GM12878 (cell line): ENCODE measurements at regions not wholly inside any gene's neighbourhood (a gene's known extent, or its start where the extent isn't known, plus 50 kb on each side); places are given as distances from the start of the nearest gene placed in this dataset.

Experiments used
- BACH1 ChIP-seq: fragments of 450-650 bp; IDR thresholded peaks from 2 replicates; pipeline ENCODE4 v1.6.1; 2017; ENCODE audit warnings: mild to moderate bottlenecking, borderline replicate concordance
- CREB1 ChIP-seq: IDR thresholded peaks from 2 replicates; pipeline ENCODE4 v1.6.1; 2012; ENCODE audit warnings: low read depth, mild to moderate bottlenecking, inconsistent platforms
- CTCF ChIP-seq, 3 experiments: IDR thresholded peaks in 2 of 3; conservative IDR thresholded peaks in 1 of 3; 2 replicates each; pipeline ENCODE4 v1.5.1; 2011; ENCODE audit warnings: low read depth in 3 of 3, low read length in 3 of 3, mild to moderate bottlenecking in 3 of 3, control low read depth in 2 of 3, moderate library complexity in 2 of 3, inconsistent platforms in 1 of 3, mixed read lengths in 1 of 3; ENCODE audit not compliant: control insufficient read depth in 2 of 3, insufficient read depth in 1 of 3; ENCODE audit errors: extremely low read depth in 1 of 3
- CUX1 ChIP-seq: IDR thresholded peaks from 2 replicates; pipeline ENCODE4 v1.6.1; 2012; ENCODE audit warnings: improper control_type of control experiment, low read depth, low read length; ENCODE audit not compliant: insufficient replicate concordance
- GABPA ChIP-seq: IDR thresholded peaks from 2 replicates; pipeline ENCODE4 v1.6.1; 2014; ENCODE audit warnings: antibody characterized with exemption, low read depth, mild to moderate bottlenecking, inconsistent platforms
- IKZF2 ChIP-seq, 2 experiments: fragments of 450-650 bp; IDR thresholded peaks; 2 replicates each; pipeline ENCODE4 v1.6.1; 2017; ENCODE audit warnings: mild to moderate bottlenecking in 2 of 2, moderate library complexity in 2 of 2
- IRF4 ChIP-seq: IDR thresholded peaks from 2 replicates; pipeline ENCODE4 v1.6.1; 2011; ENCODE audit warnings: low read depth, low read length
- LARP7 ChIP-seq: fragments of 450-650 bp; IDR thresholded peaks from 2 replicates; pipeline ENCODE4 v1.6.1; 2017; ENCODE audit warnings: mild to moderate bottlenecking
- MTA2 ChIP-seq: fragments of 450-650 bp; IDR thresholded peaks from 2 replicates; pipeline ENCODE4 v1.6.1; 2016; ENCODE audit warnings: low read depth, mild to moderate bottlenecking, moderate library complexity
- MYC ChIP-seq: IDR thresholded peaks from 2 replicates; pipeline ENCODE4 v1.6.1; 2011; ENCODE audit warnings: mild to moderate bottlenecking, low read length, moderate library complexity, inconsistent platforms; ENCODE audit not compliant: insufficient read depth, insufficient replicate concordance, insufficient read length, severe bottlenecking
- NR2C2 ChIP-seq: IDR thresholded peaks from 2 replicates; pipeline ENCODE4 v1.6.1; 2011; ENCODE audit warnings: borderline replicate concordance, low read depth; ENCODE audit not compliant: control insufficient read depth, insufficient read length
- POLR2A ChIP-seq: IDR thresholded peaks from 2 replicates; pipeline ENCODE4 v1.6.1; 2011; ENCODE audit warnings: low read depth, mild to moderate bottlenecking, low read length
- RB1 ChIP-seq: fragments of 450-650 bp; formaldehyde crosslinking; IDR thresholded peaks from 2 replicates; pipeline ENCODE4 v1.6.1; 2017; ENCODE audit warnings: mild to moderate bottlenecking, borderline replicate concordance
- TBL1XR1 ChIP-seq: IDR thresholded peaks from 2 replicates; pipeline ENCODE4 v1.6.1; 2012; ENCODE audit warnings: low read depth, low read length, improper control_type of control experiment
- TCF7 ChIP-seq: IDR thresholded peaks from 2 replicates; pipeline ENCODE4 v1.6.1; 2014; ENCODE audit warnings: antibody characterized with exemption, borderline replicate concordance
- YY1 ChIP-seq: IDR thresholded peaks from 2 replicates; pipeline ENCODE4 v1.6.1; 2011; ENCODE audit warnings: low read depth, mild to moderate bottlenecking, low read length
- TF ChIP-seq, protein P1 (sequence below): fragments of 450-650 bp; IDR thresholded peaks from 2 replicates; pipeline ENCODE4 v1.6.1; 2018; ENCODE audit warnings: mild to moderate bottlenecking, low read depth, moderate library complexity; ENCODE audit not compliant: partially characterized antibody

GRCh38 chr9:99660191-99660636 is 161.5 kb upstream of the NR4A3 start (continued):
- TF ChIP-seq MYC: no peak
- TF ChIP-seq GABPA: peak; percentile 73; the same call in 1 of the 2 replicates
- peak; percentile 97 for TF ChIP-seq IRF4
- no peak for TF ChIP-seq CTCF (IDR thresholded peaks at IDR 0.05 in 2 of 3, conservative IDR thresholded peaks at IDR 0.05 in 1 of 3; ENCODE audit: control insufficient read depth in 2 of 3, extremely low read depth in 1 of 3, insufficient read depth in 1 of 3, low read depth in 3 of 3, low read length in 3 of 3)
- TF ChIP-seq CUX1: no peak
- peak; percentile 89 to 94 for TF ChIP-seq IKZF2 (IDR thresholded peaks at IDR 0.05)
- TF ChIP-seq RB1: no peak
- TF ChIP-seq YY1: peak; percentile 41; the same call in 1 of the 2 replicates
- TF ChIP-seq TCF7: peak; percentile 84
- peak; percentile 99 for TF ChIP-seq CREB1
- peak; percentile 68; the same call in 1 of the 2 replicates for TF ChIP-seq TBL1XR1
- peak; percentile 97 for TF ChIP-seq MTA2
- TF ChIP-seq LARP7: peak; percentile 27; the same call in 1 of the 2 replicates
- TF ChIP-seq POLR2A: 0 out of 2 replicates have a peak, but pooled peaks have one; percentile 21
- TF ChIP-seq BACH1: peak; percentile 88; the same call in 1 of the 2 replicates
- TF ChIP-seq, protein P1, sequence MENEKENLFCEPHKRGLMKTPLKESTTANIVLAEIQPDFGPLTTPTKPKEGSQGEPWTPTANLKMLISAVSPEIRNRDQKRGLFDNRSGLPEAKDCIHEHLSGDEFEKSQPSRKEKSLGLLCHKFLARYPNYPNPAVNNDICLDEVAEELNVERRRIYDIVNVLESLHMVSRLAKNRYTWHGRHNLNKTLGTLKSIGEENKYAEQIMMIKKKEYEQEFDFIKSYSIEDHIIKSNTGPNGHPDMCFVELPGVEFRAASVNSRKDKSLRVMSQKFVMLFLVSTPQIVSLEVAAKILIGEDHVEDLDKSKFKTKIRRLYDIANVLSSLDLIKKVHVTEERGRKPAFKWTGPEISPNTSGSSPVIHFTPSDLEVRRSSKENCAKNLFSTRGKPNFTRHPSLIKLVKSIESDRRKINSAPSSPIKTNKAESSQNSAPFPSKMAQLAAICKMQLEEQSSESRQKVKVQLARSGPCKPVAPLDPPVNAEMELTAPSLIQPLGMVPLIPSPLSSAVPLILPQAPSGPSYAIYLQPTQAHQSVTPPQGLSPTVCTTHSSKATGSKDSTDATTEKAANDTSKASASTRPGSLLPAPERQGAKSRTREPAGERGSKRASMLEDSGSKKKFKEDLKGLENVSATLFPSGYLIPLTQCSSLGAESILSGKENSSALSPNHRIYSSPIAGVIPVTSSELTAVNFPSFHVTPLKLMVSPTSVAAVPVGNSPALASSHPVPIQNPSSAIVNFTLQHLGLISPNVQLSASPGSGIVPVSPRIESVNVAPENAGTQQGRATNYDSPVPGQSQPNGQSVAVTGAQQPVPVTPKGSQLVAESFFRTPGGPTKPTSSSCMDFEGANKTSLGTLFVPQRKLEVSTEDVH: peak; percentile 81
- no peak for TF ChIP-seq NR2C2
